Stimulated activated CD4-positive, alpha-beta T cell treated with anti-CD3 and anti-CD28 coated beads, Interleukin-12 subunit alpha, Interleukin-12 subunit beta, amount 100 ng/mL, for 4 hours (primary cell): ENCODE measurements at regions not wholly inside any gene's neighbourhood (a gene's known extent, or its start where the extent isn't known, plus 50 kb on each side); places are given as distances from the start of the nearest gene placed in this dataset.
"Not testable (repeated sequence)": the region's sequence is repeated elsewhere in the genome, so short reads cannot be mapped to it uniquely, and the experiment has no call there.

Experiments used
- DNase-seq: peaks from one replicate; pipeline ENCODE4 v3.0.0-alpha.2; 2020

DNA sequence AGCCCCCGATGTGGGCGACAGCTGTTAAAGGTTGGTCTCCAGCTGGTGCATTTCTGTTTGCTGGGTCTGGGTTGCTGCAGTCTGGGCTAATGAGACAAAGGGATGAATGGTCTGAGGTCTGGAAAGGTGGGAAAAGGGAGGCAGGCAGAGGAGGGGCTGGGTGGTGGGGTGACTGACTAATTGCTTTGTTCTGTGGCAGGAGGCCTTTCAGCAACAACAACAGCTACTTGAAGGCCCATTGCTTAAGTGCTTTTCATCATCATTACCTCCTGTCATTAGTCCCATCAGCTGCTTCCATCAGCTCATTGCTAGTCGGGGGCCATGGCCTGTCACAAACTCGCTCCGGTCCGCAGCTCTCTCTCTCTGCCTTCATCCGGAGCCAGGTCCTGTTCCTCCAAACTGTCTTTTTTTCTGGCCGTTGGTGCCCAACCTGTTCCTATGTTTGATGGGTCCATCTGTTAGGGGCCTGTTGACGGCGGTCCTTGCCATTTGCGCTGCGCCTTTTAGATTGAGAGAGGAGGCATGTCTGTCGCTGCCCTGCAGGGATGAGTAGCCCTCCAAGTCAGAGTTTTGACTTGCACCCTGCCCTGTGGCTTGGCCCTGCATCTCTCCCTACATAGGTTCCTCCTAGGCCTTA lies 105.6 kb upstream of the PLXNA2 start:
- DNase-seq, result no peak

DNA sequence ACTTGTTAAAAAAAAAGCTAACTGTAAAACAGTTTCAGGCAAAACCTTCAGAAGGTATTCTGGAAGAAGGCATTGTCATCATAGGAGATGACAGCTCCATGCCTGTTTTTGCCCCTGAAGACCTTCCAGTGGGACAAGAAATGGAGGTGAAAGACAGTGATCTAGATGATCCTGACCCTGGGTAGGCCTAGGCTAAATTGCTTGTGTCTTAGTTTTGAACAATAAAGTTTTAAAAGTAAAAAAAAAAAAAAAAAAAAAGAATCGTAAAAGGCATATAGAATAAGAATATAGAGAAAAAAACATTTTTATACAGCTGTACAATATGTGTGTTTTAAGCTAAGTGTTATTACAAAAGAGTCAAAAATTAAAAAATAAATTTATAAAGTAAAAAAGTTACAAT lies 106.6 kb upstream of the PLXNA2 start:
- DNase-seq, result no peak

DNA sequence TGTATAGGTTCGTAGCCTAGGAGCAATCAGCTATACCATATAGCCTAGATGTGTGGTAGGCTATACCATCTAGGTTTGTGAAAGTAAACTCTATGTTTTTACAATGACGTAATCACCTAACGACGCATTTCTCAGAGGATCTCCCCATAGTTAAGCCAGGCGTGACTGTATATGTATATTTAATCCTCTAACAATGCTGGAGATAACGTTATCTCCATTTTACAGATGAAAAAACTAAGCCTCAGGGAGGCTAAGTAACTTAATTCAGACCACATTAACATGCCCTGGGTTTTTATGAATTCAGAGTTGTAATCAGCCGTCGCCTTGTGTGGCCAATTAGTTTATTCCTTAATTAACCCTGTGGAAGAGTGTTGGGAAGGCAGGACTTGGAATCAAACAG lies 107.7 kb upstream of the PLXNA2 start:
- no peak for DNase-seq

DNA sequence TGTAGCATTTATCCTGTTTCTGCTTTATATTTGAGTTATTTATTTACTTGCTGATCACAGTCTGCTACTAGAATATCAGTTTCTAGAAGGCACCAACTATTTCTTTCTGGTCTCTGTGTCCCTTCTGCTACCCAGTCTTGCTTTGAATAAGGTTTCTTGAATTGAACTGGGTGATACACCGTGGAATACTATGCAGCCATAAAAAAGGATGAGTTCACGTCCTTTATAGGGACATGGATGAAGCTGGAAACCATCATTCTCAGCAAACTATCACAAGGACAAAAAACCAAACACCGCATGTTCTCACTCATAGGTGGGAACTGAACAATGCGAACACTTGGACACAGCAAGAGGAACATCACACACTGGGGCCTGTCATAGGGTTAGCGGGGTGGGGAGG lies 109.6 kb upstream of the PLXNA2 start:
- DNase-seq, result not testable (repeated sequence)

DNA sequence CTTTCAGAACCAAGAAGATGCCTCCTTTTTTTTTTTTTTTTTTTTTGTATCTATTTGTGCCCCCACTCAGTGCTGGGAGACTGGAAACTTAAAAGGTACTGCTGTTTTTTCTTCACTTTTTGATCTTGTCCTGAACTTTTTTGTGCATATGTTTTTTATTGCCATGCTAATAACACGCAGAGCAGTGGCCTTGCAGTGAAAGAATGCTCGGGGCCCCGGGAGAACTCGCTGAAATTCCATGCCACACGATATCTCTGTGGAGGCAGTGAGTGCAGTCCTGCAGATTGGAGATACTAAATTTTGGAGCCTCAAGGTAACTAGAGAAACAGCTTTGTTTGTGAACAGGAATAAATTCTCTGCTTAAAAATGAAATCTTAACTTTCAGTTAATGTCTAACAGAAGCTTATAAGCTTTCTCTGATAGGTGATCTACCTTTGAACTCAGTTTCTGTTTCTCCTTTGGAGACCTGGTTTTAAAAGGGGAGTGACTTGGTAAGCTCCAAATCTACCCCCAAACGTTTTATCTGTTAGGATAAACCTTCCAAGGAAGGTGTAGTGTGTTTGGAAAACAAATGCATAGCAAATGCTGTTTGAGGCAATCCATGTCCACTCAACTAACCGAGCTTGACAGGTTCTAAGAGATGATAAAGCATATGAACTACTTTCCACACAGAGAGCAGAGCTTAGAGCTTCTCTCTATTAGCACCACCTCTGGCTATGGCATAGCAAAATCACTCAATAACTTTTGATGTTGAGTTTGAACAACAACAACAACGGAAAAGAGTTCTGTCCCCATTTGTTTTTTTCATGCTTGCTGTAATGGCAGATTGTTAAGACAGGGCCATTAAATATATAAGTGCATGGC lies 113.7 kb upstream of the PLXNA2 start:
- DNase-seq, result no peak

DNA sequence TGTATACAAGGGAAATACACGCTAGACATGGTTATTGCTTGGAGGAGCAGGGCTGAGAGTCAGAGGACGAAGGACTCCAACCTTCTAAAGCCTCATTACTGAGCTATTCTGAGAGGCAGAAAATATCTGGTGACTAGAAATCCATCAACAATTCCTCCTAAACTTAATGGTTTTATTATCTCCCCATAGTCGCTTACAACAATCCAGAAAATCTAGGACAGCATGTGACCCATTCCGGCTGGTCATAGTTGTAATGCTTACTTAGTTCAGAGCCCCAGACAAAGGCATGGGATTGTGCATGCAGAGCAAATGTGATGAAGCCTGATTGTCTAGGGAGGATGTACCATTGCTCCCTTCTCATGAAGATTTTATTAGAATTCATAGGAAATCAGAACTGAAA lies 114.5 kb upstream of the PLXNA2 start:
- no peak for DNase-seq

DNA sequence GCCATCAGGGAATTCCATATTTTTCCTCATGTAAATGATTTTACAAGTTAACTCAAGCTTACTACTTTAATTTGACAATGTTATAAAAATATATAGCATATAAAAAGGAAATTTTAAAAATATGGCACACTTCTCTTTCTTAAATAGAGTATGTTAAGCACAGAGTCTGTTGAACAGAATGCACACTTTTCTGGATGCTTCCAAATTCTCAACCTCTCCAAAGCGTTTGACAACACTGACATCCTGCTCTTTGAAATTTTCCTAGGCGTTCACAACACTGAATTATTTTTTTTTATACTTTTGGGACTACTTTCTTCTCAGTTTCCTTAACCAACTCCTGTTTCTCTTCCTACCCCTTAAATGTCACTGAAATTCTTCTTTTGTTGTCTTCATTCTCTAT lies 117.8 kb upstream of the PLXNA2 start:
- no peak for DNase-seq

DNA sequence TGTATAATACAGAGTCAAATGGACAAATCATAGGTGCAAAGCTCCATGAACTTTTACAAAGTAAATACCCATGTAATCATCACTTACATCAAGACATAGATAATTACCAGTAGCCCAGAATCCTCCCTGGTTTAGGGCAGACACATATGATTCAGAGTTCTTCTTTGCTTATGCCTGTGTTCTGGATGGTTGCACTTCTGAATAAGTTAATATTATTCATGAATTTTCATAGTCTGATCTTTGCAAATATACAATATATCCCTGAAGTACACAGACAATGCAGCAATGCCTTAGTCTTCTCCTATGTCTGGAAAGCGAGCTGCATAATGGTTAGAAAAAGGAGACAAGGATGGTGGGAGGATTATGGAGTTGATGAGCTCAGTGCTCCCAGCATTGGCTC lies 122.4 kb upstream of the PLXNA2 start:
- no peak for DNase-seq

DNA sequence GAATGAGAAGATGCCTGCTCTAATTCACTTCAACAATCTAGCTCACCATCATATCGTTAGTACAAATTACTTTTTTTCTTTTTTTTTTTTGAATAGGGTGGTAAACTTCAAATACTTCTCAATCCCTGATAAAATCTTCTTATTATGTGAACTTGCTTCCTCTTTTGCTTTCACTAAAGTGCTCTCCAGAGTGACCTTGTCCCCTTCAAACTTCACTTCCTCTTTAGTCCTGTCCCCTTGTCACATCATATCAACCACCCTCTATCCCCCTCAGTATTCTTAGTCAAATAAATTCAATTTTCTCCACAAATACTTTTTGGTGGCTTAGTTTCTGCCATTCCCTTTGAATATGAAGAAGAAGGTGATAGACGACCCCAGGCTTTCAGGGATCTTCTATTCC lies 124.9 kb upstream of the PLXNA2 start:
- no peak for DNase-seq

DNA sequence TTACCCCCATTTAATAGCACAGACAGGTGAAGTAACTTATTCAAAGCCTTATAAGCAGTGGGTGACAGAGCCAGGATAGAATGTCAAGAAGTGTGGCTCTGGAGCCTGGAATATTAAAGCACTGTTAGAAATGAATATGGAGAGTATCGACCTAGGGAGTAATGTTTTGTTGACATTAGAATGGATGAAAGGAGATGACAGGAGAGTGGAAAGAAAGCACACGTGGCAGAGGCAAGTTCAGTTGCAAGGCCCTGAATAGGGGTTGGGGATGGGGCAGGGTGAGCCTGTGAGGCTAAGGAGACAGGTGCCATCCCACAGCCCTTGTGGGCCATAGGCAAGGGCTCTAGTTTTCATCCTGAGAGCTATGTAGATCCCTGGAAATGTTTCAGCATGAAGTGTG lies 125.5 kb upstream of the PLXNA2 start:
- DNase-seq, result no peak

DNA sequence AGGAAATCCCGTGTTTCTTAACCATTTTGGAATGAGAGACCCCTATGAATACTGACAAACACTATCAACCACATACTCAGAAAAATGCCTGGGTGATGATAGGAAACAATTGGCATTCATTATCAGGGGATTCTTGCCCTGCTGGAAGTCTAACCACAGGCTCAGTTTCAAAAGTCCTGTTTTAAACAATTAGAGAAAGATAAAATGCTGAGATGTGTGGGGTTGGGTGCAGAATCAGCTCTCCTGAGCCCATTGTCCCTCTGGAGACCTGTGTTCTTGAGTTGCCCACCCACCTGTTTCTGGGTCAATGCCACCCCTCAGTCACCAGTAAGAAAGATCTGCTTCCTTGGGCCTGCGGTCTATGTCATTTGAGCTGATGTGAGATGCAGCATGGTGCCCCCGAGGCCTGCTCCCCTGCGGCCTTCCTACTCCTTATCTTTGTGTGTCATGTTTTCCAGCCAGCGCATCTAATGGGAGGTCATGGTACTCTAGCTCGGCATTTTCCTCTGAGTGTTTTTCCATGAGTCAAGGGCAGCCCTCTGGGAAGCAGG lies 130.3 kb upstream of the PLXNA2 start:
- DNase-seq, result no peak

DNA sequence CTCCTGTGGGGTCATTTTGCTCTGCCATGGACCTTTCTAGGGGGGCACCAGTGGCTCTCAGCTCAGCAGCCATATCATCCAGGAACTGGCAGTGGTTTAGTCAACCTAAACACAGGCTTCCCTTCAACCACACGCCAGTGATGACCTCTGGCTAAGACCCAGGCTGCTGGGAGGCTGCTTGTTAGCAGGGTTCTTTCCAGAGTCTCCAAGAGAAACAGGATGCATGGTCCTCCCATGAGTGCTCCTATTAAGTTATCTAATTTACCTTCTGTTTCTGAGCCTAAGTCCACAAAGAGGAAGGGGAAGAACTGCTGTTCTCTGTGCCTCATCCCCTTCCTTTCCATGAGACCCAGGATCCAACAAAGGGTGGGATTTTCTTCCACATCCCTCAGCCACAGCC lies 137.3 kb upstream of the PLXNA2 start:
- no peak for DNase-seq

DNA sequence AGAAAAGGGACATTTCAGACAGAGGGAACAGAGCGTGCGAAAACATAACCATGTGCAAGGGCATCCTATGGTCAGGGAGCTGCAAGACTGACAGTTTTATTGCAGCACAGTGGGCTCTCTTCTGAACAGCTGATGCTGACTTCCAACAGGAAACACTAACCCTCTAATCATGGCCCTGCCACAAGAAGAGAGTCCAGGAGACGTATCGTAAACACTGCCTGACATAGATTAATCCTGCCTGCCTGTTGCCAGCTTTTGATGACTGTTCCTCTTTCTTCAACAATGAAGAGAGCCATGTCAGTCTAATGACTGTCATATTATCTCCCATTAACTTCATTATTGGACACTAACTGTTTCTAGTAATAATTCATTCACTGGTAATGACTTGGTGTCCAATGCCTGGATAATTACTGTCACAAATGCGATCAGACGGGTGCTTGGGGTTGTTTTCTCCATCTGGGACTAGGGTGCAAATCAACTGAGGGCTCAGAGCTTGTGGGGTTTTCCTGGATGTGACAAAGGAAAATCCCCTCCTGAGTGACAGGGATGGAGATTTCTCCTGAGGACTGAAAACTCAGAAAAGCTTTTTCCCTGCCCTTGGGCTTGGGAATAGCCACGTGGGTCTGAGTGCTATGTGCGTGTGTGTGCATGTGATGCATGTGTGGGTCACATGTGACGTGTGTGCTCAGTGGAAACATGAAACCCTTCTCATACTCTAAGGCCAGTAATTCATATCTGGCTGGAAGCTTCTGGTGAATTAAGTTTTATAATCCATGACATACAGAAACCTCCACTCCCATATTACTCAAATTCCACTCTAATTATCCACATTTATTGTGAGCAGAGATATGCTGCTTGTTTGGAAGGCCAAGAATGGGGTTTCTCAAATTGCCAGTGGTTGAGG lies 144.0 kb upstream of the PLXNA2 start:
- no peak for DNase-seq

DNA sequence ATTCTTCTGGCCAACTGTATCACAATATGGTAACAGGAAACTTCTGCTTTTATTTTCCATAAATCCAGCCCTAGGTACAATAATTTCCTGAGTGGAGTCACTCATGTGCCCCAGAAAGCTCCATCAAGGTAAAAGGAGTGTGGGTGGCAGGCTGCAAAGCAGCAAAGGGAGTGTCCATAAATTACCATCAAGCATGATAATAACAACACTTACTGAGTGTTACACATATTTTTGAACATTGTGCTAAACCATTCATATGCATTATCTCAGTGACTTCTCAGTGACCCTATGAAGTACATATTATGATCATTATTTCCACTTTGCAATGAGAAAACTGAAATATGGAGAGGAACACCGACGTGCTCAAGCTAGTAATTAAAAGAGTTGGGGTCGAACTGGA lies 149.2 kb upstream of the PLXNA2 start:
- no peak for DNase-seq

DNA sequence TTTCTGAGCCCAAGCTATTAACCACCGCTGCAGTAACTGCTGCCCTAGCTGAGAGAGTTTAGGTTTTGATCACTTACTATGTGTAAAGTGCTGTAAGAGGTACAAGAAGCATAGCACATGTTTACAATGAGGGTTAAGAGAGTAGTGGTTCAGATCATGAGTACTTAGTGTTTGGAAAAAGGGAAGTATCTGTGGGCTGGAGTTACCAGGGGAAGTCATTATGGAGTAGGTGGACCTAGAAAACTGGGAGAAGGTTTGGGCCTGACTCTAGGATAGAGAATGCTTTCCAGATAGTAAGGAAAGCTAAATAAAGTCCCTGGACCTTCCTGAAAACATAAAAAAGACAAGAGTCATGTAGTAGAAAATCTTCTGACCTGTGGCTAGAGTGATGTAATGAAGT lies 149.6 kb upstream of the PLXNA2 start:
- DNase-seq, result no peak

DNA sequence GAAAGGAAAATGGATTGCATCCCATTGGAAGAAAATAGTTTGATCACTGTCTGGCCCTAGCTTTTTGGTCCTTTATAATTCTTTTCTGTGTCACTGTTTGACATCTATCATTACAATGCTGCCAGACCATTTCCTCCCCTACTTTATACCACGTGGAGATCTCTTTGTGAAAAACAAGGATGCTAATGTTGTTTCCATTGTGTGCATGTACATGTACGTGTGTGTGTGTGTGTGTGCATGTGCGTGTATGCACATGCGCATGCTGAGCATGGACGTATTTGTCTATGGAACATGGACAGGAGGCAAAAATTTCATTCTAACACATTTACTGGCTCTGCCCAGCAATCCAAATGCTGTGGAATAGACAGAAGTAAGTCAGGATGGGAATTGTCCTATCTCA lies 153.1 kb upstream of the PLXNA2 start:
- DNase-seq, result no peak

DNA sequence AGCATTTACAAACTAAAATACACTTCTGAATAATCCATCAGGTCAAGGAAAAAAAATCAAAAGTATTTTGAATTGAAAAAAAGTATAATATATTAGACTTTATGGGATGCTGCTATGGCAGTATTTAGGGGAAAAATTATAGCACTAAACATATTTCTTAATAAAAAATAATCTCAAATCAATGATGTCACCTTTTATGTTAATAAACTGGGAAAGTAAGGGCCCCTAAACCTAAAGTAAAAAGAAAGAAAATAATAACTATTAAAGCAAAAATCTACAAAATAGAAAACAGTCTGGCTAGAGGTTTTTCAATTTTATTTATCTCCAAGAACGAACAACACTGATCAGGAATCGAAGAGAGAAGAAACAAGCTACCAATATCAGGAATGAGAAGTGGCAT lies 160.8 kb upstream of the PLXNA2 start:
- no peak for DNase-seq

DNA sequence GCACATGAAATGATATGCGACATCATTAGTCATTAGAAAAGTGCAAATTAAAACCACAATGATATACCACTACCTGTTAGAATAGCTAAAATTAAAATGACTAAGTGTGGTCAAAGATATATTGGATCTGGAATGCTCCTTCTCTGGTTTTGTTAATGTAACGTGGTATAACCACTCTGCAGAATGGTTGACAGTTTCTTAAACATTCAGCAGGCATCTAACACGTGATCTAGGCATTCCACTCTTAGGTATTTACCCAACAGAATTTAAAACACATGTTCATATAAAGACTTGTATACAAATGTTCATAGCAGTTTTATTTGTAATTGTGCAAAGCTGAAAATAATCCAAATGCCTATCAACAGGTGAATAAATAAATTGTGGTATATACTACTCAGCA lies 165.0 kb upstream of the PLXNA2 start:
- DNase-seq, result no peak

DNA sequence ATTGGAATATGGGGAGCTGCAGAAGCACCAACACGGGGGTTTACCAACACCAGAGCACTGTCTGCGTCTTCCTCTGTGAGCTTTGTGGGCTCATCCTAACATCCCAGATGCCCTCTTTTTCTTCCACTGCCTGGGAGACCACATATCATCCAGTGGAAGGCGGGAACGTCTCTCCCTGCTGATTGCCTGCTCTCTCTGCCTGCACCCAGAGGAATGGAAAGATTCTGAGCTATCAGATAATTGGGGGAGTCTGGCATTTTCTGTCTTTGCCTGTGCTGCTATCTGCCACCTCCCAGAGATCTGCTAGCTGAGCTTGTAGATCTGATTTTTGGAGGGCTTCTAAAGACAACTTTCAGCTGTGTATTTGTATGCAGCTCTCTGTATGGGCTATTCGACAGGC lies 166.2 kb upstream of the PLXNA2 start:
- DNase-seq, result no peak

DNA sequence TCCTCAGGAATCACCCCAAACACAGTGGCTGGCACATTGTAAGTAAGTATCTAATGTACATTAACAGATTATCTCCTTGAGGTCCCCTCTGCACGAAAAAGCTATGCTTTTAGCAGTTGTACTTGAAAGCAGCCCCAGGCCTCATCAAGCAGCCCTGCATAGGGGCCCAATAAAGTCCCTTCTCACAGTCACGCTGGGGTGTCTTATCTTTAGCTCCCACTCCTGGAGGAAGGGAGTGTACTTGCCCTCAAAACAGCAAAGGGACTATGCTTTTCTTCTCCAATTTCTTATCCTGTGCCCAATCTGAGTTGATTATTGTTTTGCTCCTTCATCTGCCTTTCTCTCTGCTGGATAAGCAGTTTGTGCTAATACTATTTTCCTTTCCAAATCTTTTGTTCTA lies 168.8 kb upstream of the PLXNA2 start:
- no peak for DNase-seq

DNA sequence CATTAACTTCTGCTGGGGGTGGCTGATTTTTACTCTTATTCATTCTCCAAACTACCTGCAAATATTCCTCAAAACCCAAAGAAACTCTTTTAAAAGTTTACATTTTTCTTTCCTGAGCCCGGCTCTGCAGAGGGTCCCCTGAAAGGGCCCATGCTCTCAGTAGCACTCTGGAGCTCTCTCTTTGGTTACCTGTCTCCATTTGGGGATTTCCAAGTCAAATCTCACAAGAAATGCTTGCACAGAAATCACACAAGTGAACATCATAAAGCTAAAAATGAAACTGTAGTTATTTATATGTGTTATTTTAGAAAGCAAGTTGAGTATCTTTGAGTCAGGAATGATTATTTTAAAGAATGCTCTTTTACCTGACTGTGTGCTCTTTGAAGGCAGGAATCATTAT lies 174.5 kb upstream of the PLXNA2 start:
- DNase-seq, result no peak

DNA sequence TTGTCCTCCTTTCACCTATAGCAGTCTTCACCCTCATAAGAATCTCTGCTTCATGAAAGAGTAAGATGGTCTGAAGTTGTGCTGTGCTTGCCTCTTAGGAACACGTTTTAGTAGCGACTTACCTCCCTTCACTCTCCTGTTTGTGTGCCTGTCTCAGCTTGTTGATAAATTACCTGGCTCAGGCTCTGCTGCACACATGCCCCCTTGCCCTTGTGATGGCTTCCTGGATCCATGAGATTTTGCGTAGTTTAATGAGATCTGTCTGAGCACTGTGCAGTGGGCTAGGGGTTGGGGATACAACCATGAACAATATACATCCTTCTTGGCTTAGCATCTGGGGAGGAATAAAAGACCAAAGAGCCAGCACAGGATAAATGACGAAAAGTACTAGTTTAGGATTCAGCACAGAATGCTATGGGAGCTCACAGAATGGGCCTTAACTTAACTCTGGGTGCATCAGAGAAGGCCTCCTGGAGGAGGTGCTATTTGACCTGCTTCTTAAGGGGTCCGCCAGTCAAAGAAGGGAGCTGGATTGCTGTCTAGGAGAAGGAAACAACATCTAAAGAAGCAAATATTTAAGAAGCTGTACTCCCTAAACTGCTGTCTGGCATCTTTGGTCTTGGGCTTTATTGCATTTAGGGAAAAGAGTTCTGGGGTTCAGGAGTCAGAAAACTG lies 175.7 kb upstream of the PLXNA2 start:
- DNase-seq, result no peak

DNA sequence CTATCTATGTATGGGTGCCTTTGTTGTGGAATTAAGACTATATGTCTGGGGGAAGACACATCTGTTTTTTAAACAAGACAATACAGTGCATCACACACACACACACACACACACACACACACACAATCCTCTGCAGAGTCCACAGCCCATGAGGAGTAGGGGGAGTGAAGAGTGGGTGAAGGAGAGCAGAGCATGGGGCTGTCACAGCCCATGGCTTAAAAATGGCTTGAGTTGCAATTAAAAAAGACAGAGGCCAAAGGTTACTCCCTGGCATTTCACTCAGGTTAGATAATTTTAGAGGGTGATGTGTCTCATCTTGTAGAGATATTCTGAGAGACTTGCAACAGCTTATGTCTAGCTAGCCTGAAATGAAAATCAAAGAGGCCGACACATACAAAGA lies 176.5 kb upstream of the PLXNA2 start:
- DNase-seq, result no peak
